Keratinocyte (primary cell): ENCODE measurements at regions not wholly inside any gene's neighbourhood (a gene's known extent, or its start where the extent isn't known, plus 50 kb on each side); places are given as distances from the start of the nearest gene placed in this dataset.

Experiments
- DNase-seq: peaks from one replicate; pipeline ENCODE4 v3.0.0-alpha.2; 2011; ENCODE audit warnings: low read depth, missing footprints, low spot score
- FAIRE-seq: peaks from 2 replicates; lab custom pipeline; 2011; peaks lifted over from hg19 to GRCh38; lab: Jason Lieb, UNC
- H2AFZ ChIP-seq: 2 replicates; pipeline ENCODE4 v1.6.0; 2012; ENCODE audit warnings: low read length, control low read depth, inconsistent platforms; ENCODE audit not compliant: control insufficient read depth
- H3K27ac ChIP-seq: 2 replicates; pipeline ENCODE4 v1.5.1; 2011; ENCODE audit warnings: low read length; ENCODE audit not compliant: control insufficient read depth, insufficient read depth
- H3K27me3 ChIP-seq: 3 replicates; pipeline ENCODE4 v1.6.0; 2011; ENCODE audit warnings: low read length; ENCODE audit not compliant: control insufficient read depth, insufficient read depth; ENCODE audit errors: extremely low read depth
- H3K36me3 ChIP-seq, 2 experiments: 2 replicates in 1 of 2; 3 replicates in 1 of 2; pipeline ENCODE4 v1.5.1; 2011; ENCODE audit warnings: low read length in 2 of 2, mild to moderate bottlenecking in 1 of 2; ENCODE audit not compliant: control insufficient read depth in 2 of 2, insufficient read depth in 2 of 2; ENCODE audit errors: extremely low read depth in 1 of 2
- H3K4me1 ChIP-seq: 3 replicates; pipeline ENCODE4 v1.5.1; 2011; ENCODE audit warnings: low read length; ENCODE audit not compliant: control insufficient read depth, insufficient read depth; ENCODE audit errors: extremely low read depth
- H3K4me2 ChIP-seq: 3 replicates; pipeline ENCODE4 v1.6.0; 2011; ENCODE audit warnings: low read depth, low read length; ENCODE audit not compliant: control insufficient read depth, insufficient read depth; ENCODE audit errors: extremely low read depth
- H3K4me3 ChIP-seq, 3 experiments: fragments of 200-600 bp in 1 of 3; sonication (generic) in 1 of 3; 2 replicates in 2 of 3; 3 replicates in 1 of 3; pipeline ENCODE4 v1.5.1; 2011 to 2016; ENCODE audit warnings: low read length in 3 of 3, mild to moderate bottlenecking in 3 of 3, control low read depth in 2 of 3, inconsistent platforms in 1 of 3, low read depth in 1 of 3, mixed read lengths in 1 of 3, mixed run types in 1 of 3, moderate library complexity in 1 of 3; ENCODE audit not compliant: control insufficient read depth in 2 of 3, insufficient read depth in 2 of 3; ENCODE audit errors: extremely low read depth in 1 of 3
- H3K79me2 ChIP-seq: 2 replicates; pipeline ENCODE4 v1.6.0; 2012; ENCODE audit warnings: low read length; ENCODE audit not compliant: control insufficient read depth, insufficient read depth
- H3K9ac ChIP-seq: 3 replicates; pipeline ENCODE4 v1.6.0; 2011; ENCODE audit warnings: low read length; ENCODE audit not compliant: control insufficient read depth, insufficient read depth; ENCODE audit errors: extremely low read depth
- H3K9me1 ChIP-seq: 3 replicates; pipeline ENCODE4 v1.6.0; 2011; ENCODE audit warnings: low read length; ENCODE audit not compliant: control insufficient read depth, insufficient read depth; ENCODE audit errors: extremely low read depth
- H3K9me3 ChIP-seq: 2 replicates; pipeline ENCODE4 v1.5.1; 2012; ENCODE audit warnings: low read depth, low read length; ENCODE audit not compliant: control insufficient read depth
- H4K20me1 ChIP-seq: 3 replicates; pipeline ENCODE4 v1.6.0; 2011; ENCODE audit warnings: low read length; ENCODE audit not compliant: control insufficient read depth, insufficient read depth; ENCODE audit errors: extremely low read depth
- EZH2 ChIP-seq: IDR thresholded peaks from one replicate; pipeline ENCODE4 v1.6.1; 2012; ENCODE audit warnings: inconsistent platforms, mild to moderate bottlenecking, low read length, moderate library complexity
- dilution Hi-C: fragments of 300-500 bp; cut with MboI; formaldehyde crosslinking; loops from one replicate; pipeline ENCODE4 v1.7.0; 2020; ENCODE audit warnings: low sequenced_read_pairs; ENCODE audit not compliant: extremely low pct_ligation_motif_present
- TF ChIP-seq, protein P1 (sequence below), 3 experiments: IDR thresholded peaks in 1 of 3; conservative IDR thresholded peaks in 1 of 3; optimal IDR thresholded peaks in 1 of 3; 2 replicates in 2 of 3; 3 replicates in 1 of 3; pipeline versions ENCODE3 to v1.5.1; 2011; ENCODE audit warnings: low read length in 3 of 3, mild to moderate bottlenecking in 3 of 3, moderate library complexity in 2 of 3, control low read depth in 1 of 3, inconsistent platforms in 1 of 3; ENCODE audit not compliant: insufficient read depth in 2 of 3; ENCODE audit errors: extremely low read depth in 1 of 3

DNA sequence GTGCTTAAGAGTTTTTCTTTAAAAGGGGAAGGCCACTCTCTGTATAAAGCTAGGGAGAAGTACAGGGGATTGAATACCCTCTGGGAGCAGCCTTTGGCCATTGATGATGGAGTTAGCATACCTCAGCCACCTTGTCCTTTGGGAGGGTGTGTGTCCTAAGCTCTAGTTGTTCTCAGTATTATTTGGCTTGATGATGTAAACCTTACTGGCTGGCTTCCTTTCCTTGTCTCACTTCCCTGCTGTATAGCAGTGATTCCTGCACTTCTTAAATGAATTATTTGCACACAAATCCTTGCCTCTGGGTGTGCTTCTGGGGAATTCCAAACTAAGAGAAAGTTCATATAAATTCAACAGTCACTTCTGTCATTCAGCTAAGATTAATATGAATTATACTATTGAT lies 234.9 kb upstream of the RIOK2 start:
- no peak for TF ChIP-seq EZH2
- TF ChIP-seq, protein P1, sequence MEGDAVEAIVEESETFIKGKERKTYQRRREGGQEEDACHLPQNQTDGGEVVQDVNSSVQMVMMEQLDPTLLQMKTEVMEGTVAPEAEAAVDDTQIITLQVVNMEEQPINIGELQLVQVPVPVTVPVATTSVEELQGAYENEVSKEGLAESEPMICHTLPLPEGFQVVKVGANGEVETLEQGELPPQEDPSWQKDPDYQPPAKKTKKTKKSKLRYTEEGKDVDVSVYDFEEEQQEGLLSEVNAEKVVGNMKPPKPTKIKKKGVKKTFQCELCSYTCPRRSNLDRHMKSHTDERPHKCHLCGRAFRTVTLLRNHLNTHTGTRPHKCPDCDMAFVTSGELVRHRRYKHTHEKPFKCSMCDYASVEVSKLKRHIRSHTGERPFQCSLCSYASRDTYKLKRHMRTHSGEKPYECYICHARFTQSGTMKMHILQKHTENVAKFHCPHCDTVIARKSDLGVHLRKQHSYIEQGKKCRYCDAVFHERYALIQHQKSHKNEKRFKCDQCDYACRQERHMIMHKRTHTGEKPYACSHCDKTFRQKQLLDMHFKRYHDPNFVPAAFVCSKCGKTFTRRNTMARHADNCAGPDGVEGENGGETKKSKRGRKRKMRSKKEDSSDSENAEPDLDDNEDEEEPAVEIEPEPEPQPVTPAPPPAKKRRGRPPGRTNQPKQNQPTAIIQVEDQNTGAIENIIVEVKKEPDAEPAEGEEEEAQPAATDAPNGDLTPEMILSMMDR (optimal IDR thresholded peaks at IDR 0.05 in 1 of 3, IDR thresholded peaks at IDR 0.05 in 1 of 3, conservative IDR thresholded peaks at IDR 0.05 in 1 of 3; ENCODE audit: extremely low read depth in 1 of 3, insufficient read depth in 2 of 3, low read length in 3 of 3): no peak
- Histone ChIP-seq H2AFZ (no peak overlapping the region), H4K20me1 (no peaks in the 10 kb centered on the region), H3K9me3 (no peaks in the 10 kb centered on the region), H3K27me3 (no peaks in the 10 kb centered on the region), H3K36me3 (no peaks in the 10 kb centered on the region), H3K4me2 (no peak overlapping the region), H3K9ac (no peak overlapping the region), H3K4me1 (no peaks in the 10 kb centered on the region), H3K4me3 (no peak overlapping the region), H3K79me2 (no peaks in the 10 kb centered on the region), H3K9me1 (no peaks in the 10 kb centered on the region), H3K27ac (no peak overlapping the region)
- DNase-seq (no peak), FAIRE-seq (peak; percentile 44)
- dilution Hi-C loops: no loop called here

DNA sequence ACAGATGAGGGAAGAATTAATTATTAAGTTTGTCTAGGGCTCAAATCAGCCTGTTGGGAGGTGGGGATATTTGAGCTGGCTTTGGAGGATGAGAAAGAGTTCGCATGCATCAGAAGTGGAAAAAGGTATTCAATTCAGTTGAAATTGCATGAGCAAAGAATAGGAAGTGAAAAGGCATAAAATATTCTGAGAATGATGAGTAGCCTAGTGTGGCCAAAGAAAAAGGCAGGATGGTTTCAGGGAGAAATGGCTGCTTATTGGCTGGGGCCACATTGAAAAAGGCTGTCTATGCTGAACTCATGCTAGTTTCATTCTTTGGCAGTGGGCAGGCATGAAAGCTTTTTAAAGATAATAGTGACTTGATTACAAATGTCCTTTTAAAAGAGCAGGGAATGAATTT lies 235.4 kb upstream of the RIOK2 start:
- no peak for DNase-seq
- no peaks in the 10 kb centered on the region for H3K9me3 ChIP-seq
- H3K4me3 ChIP-seq: no peak overlapping the region
- no peak overlapping the region for H3K9ac ChIP-seq
- no peak for FAIRE-seq
- dilution Hi-C loops: no loop called here
- no peaks in the 10 kb centered on the region for H4K20me1 ChIP-seq
- H3K4me1 ChIP-seq: no peaks in the 10 kb centered on the region
- no peak for TF ChIP-seq EZH2
- TF ChIP-seq, protein P1 (optimal IDR thresholded peaks at IDR 0.05 in 1 of 3, IDR thresholded peaks at IDR 0.05 in 1 of 3, conservative IDR thresholded peaks at IDR 0.05 in 1 of 3; ENCODE audit: extremely low read depth in 1 of 3, insufficient read depth in 2 of 3, low read length in 3 of 3): no peak
- no peaks in the 10 kb centered on the region for H3K9me1 ChIP-seq
- H3K4me2 ChIP-seq: no peak overlapping the region
- no peak overlapping the region for H2AFZ ChIP-seq
- no peaks in the 10 kb centered on the region for H3K36me3 ChIP-seq
- H3K27me3 ChIP-seq: no peaks in the 10 kb centered on the region
- H3K79me2 ChIP-seq: no peaks in the 10 kb centered on the region
- no peak overlapping the region for H3K27ac ChIP-seq
